OCI-LY3 (cell line): ENCODE measurements at regions not wholly inside any gene's neighbourhood (a gene's known extent, or its start where the extent isn't known, plus 50 kb on each side); places are given as distances from the start of the nearest gene placed in this dataset.

Experiments
- EZH2phosphoT487 ChIP-seq: fragments of 200-600 bp; shearing (Covaris generic); IDR thresholded peaks from 2 replicates; pipeline ENCODE4 v1.6.1; 2018; ENCODE audit warnings: antibody characterized with exemption, mixed run types, low read depth
- TF ChIP-seq, protein P1 (sequence below): fragments of 200-600, 300-600 bp; sonication (generic); IDR thresholded peaks from 2 replicates; pipeline ENCODE4 v1.5.1; 2014; ENCODE audit warnings: antibody characterized with exemption, low read length, low read depth

DNA sequence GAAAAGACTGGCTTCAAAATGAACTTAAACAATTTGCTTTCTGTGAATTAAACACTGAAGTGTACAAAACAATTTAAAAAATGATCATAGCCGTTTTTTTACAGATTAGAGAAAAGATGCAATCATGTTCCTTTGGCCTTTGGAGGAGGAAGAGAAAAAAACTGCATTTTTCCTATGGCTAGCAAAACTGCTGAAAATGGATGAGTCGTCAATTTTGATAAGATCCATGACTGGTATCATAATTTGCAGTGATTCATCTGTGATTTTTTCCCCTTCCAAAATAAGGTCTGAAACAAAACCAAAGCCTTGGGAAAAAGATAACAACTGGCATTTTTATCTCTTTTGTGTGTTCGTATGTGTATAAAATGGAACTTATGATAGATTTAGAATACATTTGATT, 255.6 kb upstream of the SATB1 start:
- no peak for TF ChIP-seq EZH2phosphoT487
- TF ChIP-seq, protein P1, sequence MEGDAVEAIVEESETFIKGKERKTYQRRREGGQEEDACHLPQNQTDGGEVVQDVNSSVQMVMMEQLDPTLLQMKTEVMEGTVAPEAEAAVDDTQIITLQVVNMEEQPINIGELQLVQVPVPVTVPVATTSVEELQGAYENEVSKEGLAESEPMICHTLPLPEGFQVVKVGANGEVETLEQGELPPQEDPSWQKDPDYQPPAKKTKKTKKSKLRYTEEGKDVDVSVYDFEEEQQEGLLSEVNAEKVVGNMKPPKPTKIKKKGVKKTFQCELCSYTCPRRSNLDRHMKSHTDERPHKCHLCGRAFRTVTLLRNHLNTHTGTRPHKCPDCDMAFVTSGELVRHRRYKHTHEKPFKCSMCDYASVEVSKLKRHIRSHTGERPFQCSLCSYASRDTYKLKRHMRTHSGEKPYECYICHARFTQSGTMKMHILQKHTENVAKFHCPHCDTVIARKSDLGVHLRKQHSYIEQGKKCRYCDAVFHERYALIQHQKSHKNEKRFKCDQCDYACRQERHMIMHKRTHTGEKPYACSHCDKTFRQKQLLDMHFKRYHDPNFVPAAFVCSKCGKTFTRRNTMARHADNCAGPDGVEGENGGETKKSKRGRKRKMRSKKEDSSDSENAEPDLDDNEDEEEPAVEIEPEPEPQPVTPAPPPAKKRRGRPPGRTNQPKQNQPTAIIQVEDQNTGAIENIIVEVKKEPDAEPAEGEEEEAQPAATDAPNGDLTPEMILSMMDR, result no peak
